ENCODE measurements at regions not wholly inside any gene's neighbourhood (a gene's known extent, or its start where the extent isn't known, plus 50 kb on each side); places are given as distances from the start of the nearest gene placed in this dataset.

- H3K4me3 ChIP-seq (ENCODE audit: control insufficient read depth in 1 of 2, extremely low read depth in 1 of 2, low read length in 1 of 2) = no peak overlapping the region
- no peaks in the 10 kb centered on the region for H3K27me3 ChIP-seq (replicated peaks in 1 of 2; ENCODE audit: control insufficient read depth in 2 of 2, extremely low read depth in 1 of 2, insufficient read depth in 2 of 2, low read length in 1 of 2)
- no peak overlapping the region for H3K27ac Mint-ChIP-seq
- peaks cover 22 to 24% (median 22%) of the 10 kb centered on the region in 3 donors for H3K9me3 Mint-ChIP-seq
- H3K4me1 Mint-ChIP-seq = no peaks in the 10 kb centered on the region
- H3K36me3 Mint-ChIP-seq = no peaks in the 10 kb centered on the region
- no peaks in the 10 kb centered on the region for H3K36me3 ChIP-seq (ENCODE audit: control insufficient read depth in 2 of 2, extremely low read depth in 1 of 2, insufficient read depth in 1 of 2, low read length in 1 of 2)
- DNase-seq (no peak), ATAC-seq (replicated peaks in 1 of 4) (no peak)
- H3K4me1 ChIP-seq (ENCODE audit: control insufficient read depth in 1 of 2, extremely low read depth in 1 of 2, insufficient read depth in 2 of 2, low read length in 2 of 2) = no peaks in the 10 kb centered on the region
- POLR2A ChIA-PET = no interaction called here
- no peaks in the 10 kb centered on the region for H3K27me3 Mint-ChIP-seq
- no CpG with 5 or more reads among the region's 2 CpGs for WGBS (ENCODE audit: insufficient coverage)
- H3K4me3 Mint-ChIP-seq = no peak overlapping the region
- H3K27ac ChIP-seq (ENCODE audit: low read length) = no peak overlapping the region
- CTCF ChIA-PET = no interaction called here
- peaks cover 5% of the 10 kb centered on the region for H3K9me3 ChIP-seq
These were observed 516.8 kb downstream of the ACTR3B start for GRCh38 chr7:153276394-153276793.

GRCh38 chr7:153286763-153287162 lies 527.2 kb downstream of the ACTR3B start:
- CTCF ChIA-PET = no interaction called here
- Histone ChIP-seq H3K4me3 (ENCODE audit: control insufficient read depth in 1 of 2, extremely low read depth in 1 of 2, low read length in 1 of 2) (no peak overlapping the region), H3K36me3 (ENCODE audit: control insufficient read depth in 2 of 2, extremely low read depth in 1 of 2, insufficient read depth in 1 of 2, low read length in 1 of 2) (no peaks in the 10 kb centered on the region), H3K9me3 (no peaks in the 10 kb centered on the region), H3K27me3 (replicated peaks in 1 of 2; ENCODE audit: control insufficient read depth in 2 of 2, extremely low read depth in 1 of 2, insufficient read depth in 2 of 2, low read length in 1 of 2) (peaks cover 0 to 2% of the 10 kb centered on the region in 2 experiments), H3K27ac (ENCODE audit: low read length) (no peak overlapping the region), H3K4me1 (ENCODE audit: control insufficient read depth in 1 of 2, extremely low read depth in 1 of 2, insufficient read depth in 2 of 2, low read length in 2 of 2) (no peaks in the 10 kb centered on the region)
- no peaks in the 10 kb centered on the region for H3K4me1 Mint-ChIP-seq
- POLR2A ChIA-PET = no interaction called here
- WGBS (ENCODE audit: insufficient coverage) = 88% methylated on average over 9 of the region's 13 CpGs
- DNase-seq = no peak
- ATAC-seq (replicated peaks in 1 of 4) = no peak
- H3K4me3 Mint-ChIP-seq = no peak overlapping the region
- peaks cover 0 to 2% of the 10 kb centered on the region in 2 donors for H3K27me3 Mint-ChIP-seq
- no peaks in the 10 kb centered on the region for H3K36me3 Mint-ChIP-seq
- no peak overlapping the region for H3K27ac Mint-ChIP-seq
- peaks cover 8 to 13% (median 11%) of the 10 kb centered on the region in 3 donors for H3K9me3 Mint-ChIP-seq

- whole genome bisulfite sequencing (ENCODE audit: insufficient coverage) = no CpG with 5 or more reads among the region's 4 CpGs
- Histone ChIP-seq H3K4me3 (ENCODE audit: control insufficient read depth in 1 of 2, extremely low read depth in 1 of 2, low read length in 1 of 2) (no peak overlapping the region), H3K27me3 (replicated peaks in 1 of 2; ENCODE audit: control insufficient read depth in 2 of 2, extremely low read depth in 1 of 2, insufficient read depth in 2 of 2, low read length in 1 of 2) (peaks cover 0 to 2% of the 10 kb centered on the region in 2 experiments), H3K27ac (ENCODE audit: low read length) (no peak overlapping the region), H3K4me1 (ENCODE audit: control insufficient read depth in 1 of 2, extremely low read depth in 1 of 2, insufficient read depth in 2 of 2, low read length in 2 of 2) (no peaks in the 10 kb centered on the region), H3K36me3 (ENCODE audit: control insufficient read depth in 2 of 2, extremely low read depth in 1 of 2, insufficient read depth in 1 of 2, low read length in 1 of 2) (no peaks in the 10 kb centered on the region), H3K9me3 (no peaks in the 10 kb centered on the region)
- POLR2A ChIA-PET = no interaction called here
- no peak for ATAC-seq (replicated peaks in 1 of 4)
- H3K27me3 Mint-ChIP-seq = peaks cover 0 to 4% of the 10 kb centered on the region in 2 donors
- no peak overlapping the region for H3K27ac Mint-ChIP-seq
- H3K9me3 Mint-ChIP-seq = peaks cover 3 to 9% (median 5%) of the 10 kb centered on the region in 3 donors
- no peak overlapping the region for H3K4me3 Mint-ChIP-seq
- CTCF ChIA-PET = no interaction called here
- no peaks in the 10 kb centered on the region for H3K36me3 Mint-ChIP-seq
- DNase-seq = no peak
- H3K4me1 Mint-ChIP-seq = no peaks in the 10 kb centered on the region
These were observed 530.5 kb downstream of the ACTR3B start for GRCh38 chr7:153290066-153290465.

- no peak overlapping the region for H3K4me3 ChIP-seq (ENCODE audit: control insufficient read depth in 1 of 2, extremely low read depth in 1 of 2, low read length in 1 of 2)
- 83% methylated on average over 6 of the region's 7 CpGs for WGBS (ENCODE audit: insufficient coverage)
- POLR2A ChIA-PET = no interaction called here
- H3K4me1 ChIP-seq (ENCODE audit: control insufficient read depth in 1 of 2, extremely low read depth in 1 of 2, insufficient read depth in 2 of 2, low read length in 2 of 2) = no peaks in the 10 kb centered on the region
- DNase-seq (no peak), ATAC-seq (replicated peaks in 1 of 4) (no peak)
- no peak overlapping the region for H3K27ac Mint-ChIP-seq
- H3K27me3 Mint-ChIP-seq = peaks cover 0 to 2% of the 10 kb centered on the region in 2 donors
- no peak overlapping the region for H3K27ac ChIP-seq (ENCODE audit: low read length)
- no peak overlapping the region for H3K4me3 Mint-ChIP-seq
- no peaks in the 10 kb centered on the region for H3K27me3 ChIP-seq (replicated peaks in 1 of 2; ENCODE audit: control insufficient read depth in 2 of 2, extremely low read depth in 1 of 2, insufficient read depth in 2 of 2, low read length in 1 of 2)
- H3K4me1 Mint-ChIP-seq = no peaks in the 10 kb centered on the region
- H3K9me3 ChIP-seq = no peaks in the 10 kb centered on the region
- no peaks in the 10 kb centered on the region for H3K36me3 ChIP-seq (ENCODE audit: control insufficient read depth in 2 of 2, extremely low read depth in 1 of 2, insufficient read depth in 1 of 2, low read length in 1 of 2)
- CTCF ChIA-PET = no interaction called here
- peaks cover 0 to 8% (median 6%) of the 10 kb centered on the region in 3 donors for H3K9me3 Mint-ChIP-seq
- H3K36me3 Mint-ChIP-seq = no peaks in the 10 kb centered on the region
These were observed 537.6 kb downstream of the ACTR3B start for GRCh38 chr7:153297141-153297540.

GRCh38 chr7:153301936-153302335 lies 542.4 kb downstream of the ACTR3B start:
- Mint-ChIP-seq H3K27me3 (no peaks in the 10 kb centered on the region), H3K4me1 (no peaks in the 10 kb centered on the region), H3K4me3 (no peak overlapping the region), H3K9me3 (peaks cover 11 to 24% (median 21%) of the 10 kb centered on the region in 3 donors), H3K36me3 (no peaks in the 10 kb centered on the region), H3K27ac (no peak overlapping the region)
- DNase-seq (no peak), ATAC-seq (replicated peaks in 1 of 4) (no peak)
- H3K4me3 ChIP-seq (ENCODE audit: control insufficient read depth in 1 of 2, extremely low read depth in 1 of 2, low read length in 1 of 2) = no peak overlapping the region
- no peak overlapping the region for H3K27ac ChIP-seq (ENCODE audit: low read length)
- CTCF ChIA-PET = no interaction called here
- 90% methylated on average over 2 of the region's 7 CpGs for WGBS (ENCODE audit: insufficient coverage)
- POLR2A ChIA-PET = no interaction called here
- no peaks in the 10 kb centered on the region for H3K36me3 ChIP-seq (ENCODE audit: control insufficient read depth in 2 of 2, extremely low read depth in 1 of 2, insufficient read depth in 1 of 2, low read length in 1 of 2)
- H3K27me3 ChIP-seq (replicated peaks in 1 of 2; ENCODE audit: control insufficient read depth in 2 of 2, extremely low read depth in 1 of 2, insufficient read depth in 2 of 2, low read length in 1 of 2) = no peaks in the 10 kb centered on the region
- no peaks in the 10 kb centered on the region for H3K9me3 ChIP-seq
- no peaks in the 10 kb centered on the region for H3K4me1 ChIP-seq (ENCODE audit: control insufficient read depth in 1 of 2, extremely low read depth in 1 of 2, insufficient read depth in 2 of 2, low read length in 2 of 2)

GRCh38 chr7:153320005-153320404 lies 560.5 kb downstream of the ACTR3B start:
- no peaks in the 10 kb centered on the region for H3K36me3 Mint-ChIP-seq
- H3K27me3 Mint-ChIP-seq = no peaks in the 10 kb centered on the region
- ChIA-PET POLR2A (no interaction called here), CTCF (no interaction called here)
- H3K9me3 Mint-ChIP-seq = peaks cover 7 to 27% (median 8%) of the 10 kb centered on the region in 3 donors
- no peak overlapping the region for H3K27ac Mint-ChIP-seq
- no peaks in the 10 kb centered on the region for H3K36me3 ChIP-seq (ENCODE audit: control insufficient read depth in 2 of 2, extremely low read depth in 1 of 2, insufficient read depth in 1 of 2, low read length in 1 of 2)
- 30% methylated on average over 4 of the region's 4 CpGs for WGBS (ENCODE audit: insufficient coverage)
- H3K4me1 Mint-ChIP-seq = no peaks in the 10 kb centered on the region
- no peak overlapping the region for H3K4me3 ChIP-seq (ENCODE audit: control insufficient read depth in 1 of 2, extremely low read depth in 1 of 2, low read length in 1 of 2)
- H3K4me1 ChIP-seq (ENCODE audit: control insufficient read depth in 1 of 2, extremely low read depth in 1 of 2, insufficient read depth in 2 of 2, low read length in 2 of 2) = no peaks in the 10 kb centered on the region
- DNase-seq (no peak), ATAC-seq (replicated peaks in 1 of 4) (no peak)
- no peaks in the 10 kb centered on the region for H3K27me3 ChIP-seq (replicated peaks in 1 of 2; ENCODE audit: control insufficient read depth in 2 of 2, extremely low read depth in 1 of 2, insufficient read depth in 2 of 2, low read length in 1 of 2)
- H3K9me3 ChIP-seq = no peaks in the 10 kb centered on the region
- no peak overlapping the region for H3K27ac ChIP-seq (ENCODE audit: low read length)
- no peak overlapping the region for H3K4me3 Mint-ChIP-seq

GRCh38 chr7:153320681-153321080 lies 561.1 kb downstream of the ACTR3B start:
- DNase-seq (no peak), ATAC-seq (replicated peaks in 1 of 4) (no peak)
- no peaks in the 10 kb centered on the region for H3K36me3 ChIP-seq (ENCODE audit: control insufficient read depth in 2 of 2, extremely low read depth in 1 of 2, insufficient read depth in 1 of 2, low read length in 1 of 2)
- H3K4me1 ChIP-seq (ENCODE audit: control insufficient read depth in 1 of 2, extremely low read depth in 1 of 2, insufficient read depth in 2 of 2, low read length in 2 of 2) = no peaks in the 10 kb centered on the region
- no peak overlapping the region for H3K4me3 ChIP-seq (ENCODE audit: control insufficient read depth in 1 of 2, extremely low read depth in 1 of 2, low read length in 1 of 2)
- Mint-ChIP-seq H3K27me3 (no peaks in the 10 kb centered on the region), H3K4me3 (no peak overlapping the region), H3K9me3 (peaks cover 7 to 27% (median 8%) of the 10 kb centered on the region in 3 donors), H3K4me1 (no peaks in the 10 kb centered on the region), H3K27ac (no peak overlapping the region), H3K36me3 (no peaks in the 10 kb centered on the region)
- WGBS (ENCODE audit: insufficient coverage) = no CpG with 5 or more reads among the region's 4 CpGs
- H3K27me3 ChIP-seq (replicated peaks in 1 of 2; ENCODE audit: control insufficient read depth in 2 of 2, extremely low read depth in 1 of 2, insufficient read depth in 2 of 2, low read length in 1 of 2) = no peaks in the 10 kb centered on the region
- no peaks in the 10 kb centered on the region for H3K9me3 ChIP-seq
- ChIA-PET CTCF (no interaction called here), POLR2A (interaction anchor here in 1 of 2 donors (0.5 kb wide), 1 partner anchor 1129 kb away, joined by 3 read pairs; no protein-coding TSS in a partner anchor)
- H3K27ac ChIP-seq (ENCODE audit: low read length) = no peak overlapping the region

All from T-cell (primary cell).